AG04450 (cell line): ENCODE measurements at regions not wholly inside any gene's neighbourhood (a gene's known extent, or its start where the extent isn't known, plus 50 kb on each side); places are given as distances from the start of the nearest gene placed in this dataset.

Experiments used
- CTCF ChIA-PET: fragments of 300-600, 350-600 bp; formaldehyde crosslinking; extraction: SDS; loops from one replicate; lab custom pipeline; 2022; ENCODE audit warnings: antibody characterized with exemption, inconsistent platforms; lab: Charles Lee
- POLR2A ChIA-PET: fragments of 350-600 bp; formaldehyde crosslinking; extraction: SDS; loops from one replicate; lab custom pipeline; 2021; ENCODE audit warnings: antibody characterized with exemption, inconsistent platforms; lab: Yijun Ruan, JAX
- DNase-seq: peaks from one replicate; pipeline ENCODE4 v3.0.0-alpha.2; 2011; ENCODE audit warnings: low read depth, low spot score
- H3K27ac ChIP-seq: one replicate; pipeline ENCODE4 v1.5.1; 2012; ENCODE audit warnings: low read depth, low read length, control low read depth
- H3K27me3 ChIP-seq: one replicate; pipeline ENCODE4 v1.6.0; 2012; ENCODE audit warnings: low read length; ENCODE audit not compliant: control insufficient read depth, insufficient read depth
- H3K4me3 ChIP-seq: 2 replicates; pipeline ENCODE4 v1.5.1; 2011; ENCODE audit warnings: mild to moderate bottlenecking, low read depth, low read length, control low read depth
- H3K9me3 ChIP-seq: 2 replicates; pipeline ENCODE4 v1.5.1; 2012; ENCODE audit warnings: low read length; ENCODE audit not compliant: control insufficient read depth, insufficient read depth
- CTCF ChIP-seq: IDR thresholded peaks from 2 replicates; pipeline ENCODE4 v1.5.1; 2011; ENCODE audit warnings: low read depth, low read length, control low read depth, inconsistent platforms

GRCh38 chr16:72442385-72443158, 270.6 kb upstream of the PMFBP1 start:
- Histone ChIP-seq H3K9me3 (no peaks in the 10 kb centered on the region), H3K27ac (no peak overlapping the region), H3K4me3 (no peak overlapping the region), H3K27me3 (no peaks in the 10 kb centered on the region)
- DNase-seq, result no peak
- TF ChIP-seq CTCF, result no peak
- ChIA-PET POLR2A (no interaction called here), CTCF (interaction anchor here (0.6 to 3.2 kb wide), 3 partner anchors 24 to 1787 kb away, joined by 4 to 18 read pairs (median 9); no protein-coding TSS in a partner anchor)

- CTCF ChIA-PET, result no interaction called here
- H3K27me3 ChIP-seq, result no peaks in the 10 kb centered on the region
- no peak for TF ChIP-seq CTCF
- POLR2A ChIA-PET, result no interaction called here
- no peak for DNase-seq
- no peak overlapping the region for H3K27ac ChIP-seq
- H3K9me3 ChIP-seq, result no peaks in the 10 kb centered on the region
- H3K4me3 ChIP-seq, result no peak overlapping the region
These were observed 265.9 kb upstream of the PMFBP1 start for GRCh38 chr16:72437891-72438290.

- no peaks in the 10 kb centered on the region for H3K9me3 ChIP-seq
- no peak overlapping the region for H3K4me3 ChIP-seq
- no peaks in the 10 kb centered on the region for H3K27me3 ChIP-seq
- DNase-seq, result no peak
- POLR2A ChIA-PET, result no interaction called here
- CTCF ChIA-PET, result no interaction called here
- no peak for TF ChIP-seq CTCF
- H3K27ac ChIP-seq, result no peak overlapping the region
These were observed 262.2 kb upstream of the PMFBP1 start for GRCh38 chr16:72434159-72434558.

GRCh38 chr16:72430121-72430520, 258.2 kb upstream of the PMFBP1 start:
- H3K27me3 ChIP-seq, result no peaks in the 10 kb centered on the region
- H3K9me3 ChIP-seq, result 0 out of 2 replicates have a peak, but pooled peaks cover 3% of the 10 kb centered on the region
- TF ChIP-seq CTCF, result no peak
- H3K4me3 ChIP-seq, result no peak overlapping the region
- ChIA-PET CTCF (interaction anchor here (1.6 kb wide), 1 partner anchor 30 kb away, joined by 3 read pairs; no protein-coding TSS in a partner anchor), POLR2A (no interaction called here)
- no peak for DNase-seq
- H3K27ac ChIP-seq, result no peak overlapping the region

- DNase-seq, result no peak
- Histone ChIP-seq H3K27ac (no peak overlapping the region), H3K9me3 (0 out of 2 replicates have a peak, but pooled peaks cover 3% of the 10 kb centered on the region), H3K27me3 (no peaks in the 10 kb centered on the region), H3K4me3 (no peak overlapping the region)
- ChIA-PET CTCF (interaction anchor here (1.6 kb wide), 1 partner anchor 30 kb away, joined by 3 read pairs; no protein-coding TSS in a partner anchor), POLR2A (no interaction called here)
- TF ChIP-seq CTCF, result no peak
These were observed 257.7 kb upstream of the PMFBP1 start for GRCh38 chr16:72429671-72430081.
